HCT116 (cell line): ENCODE measurements at regions not wholly inside any gene's neighbourhood (a gene's known extent, or its start where the extent isn't known, plus 50 kb on each side); places are given as distances from the start of the nearest gene placed in this dataset.

ENCODE experiments used
- ATAC-seq: fragments of 200-7000 bp; cut with Tn5 transposase; 2 replicates; pipeline ENCODE4 v1.9.1; 2020; ENCODE audit warnings: mild to moderate bottlenecking, moderate library complexity
- BruUV-seq: library from RNA; stranded (reverse); fragments of 400-500 nt; replicated peaks from 2 replicates; lab custom pipeline; 2021; lab: Mats Ljungman, UMichigan
- CTCF ChIA-PET: fragments of 300-600 bp; sonication (Branson Sonifier 250); formaldehyde crosslinking; loops from one replicate; lab custom pipeline; 2021; ENCODE audit warnings: antibody characterized with exemption; lab: Charles Lee
- POLR2A ChIA-PET: fragments of 300-600, 350-600 bp; sonication (Branson Sonifier 250); formaldehyde crosslinking; loops from one replicate; lab custom pipeline; 2021; ENCODE audit warnings: antibody characterized with exemption; lab: Charles Lee
- RAD21 ChIA-PET, 2 experiments: fragments of 300-600 bp; sonication (Branson Sonifier 250); formaldehyde crosslinking; loops; one replicate each; lab custom pipeline; 2023; ENCODE audit warnings: low total read pairs in 2 of 2; ENCODE audit not compliant: uncharacterized antibody in 2 of 2, unreplicated experiment in 2 of 2, low non-redundant PET in 1 of 2; lab: Charles Lee
- DNase-seq: peaks from one replicate; pipeline ENCODE4 v3.0.0-alpha.2; 2010; ENCODE audit warnings: low read depth, low spot score
- H2AFZ ChIP-seq: fragments of 200-600 bp; shearing (Covaris generic), sonication (generic); 2 replicates; pipeline ENCODE4 v1.6.1; 2017; ENCODE audit warnings: low read depth, mixed run types, mixed read lengths, antibody characterized with exemption, low read length; ENCODE audit not compliant: poor library complexity, severe bottlenecking
- H3K27ac ChIP-seq: 2 replicates; pipeline ENCODE4 v1.5.1; 2012; ENCODE audit warnings: low read depth, low read length
- H3K27me3 ChIP-seq: fragments of 200-600 bp; sonication (generic); 2 replicates; pipeline ENCODE4 v1.6.1; 2016; ENCODE audit warnings: mixed run types, low read length, mixed read lengths; ENCODE audit not compliant: insufficient read depth
- H3K36me3 ChIP-seq, 2 experiments: fragments of 200-500 bp in 1 of 2; fragments of 200-600 bp in 1 of 2; sonication (Bioruptor generic) in 1 of 2; sonication (generic) in 1 of 2; 2 replicates each; pipeline versions ENCODE4 v1.5.1 to v1.6.1; 2014 to 2016; ENCODE audit warnings: low read length in 2 of 2, inconsistent platforms in 1 of 2, mixed read lengths in 1 of 2, mixed run types in 1 of 2; ENCODE audit not compliant: insufficient read depth in 2 of 2, control insufficient read depth in 1 of 2
- H3K4me1 ChIP-seq, 2 experiments: fragments of 200-600 bp in 1 of 2; sonication (generic) in 1 of 2; 2 replicates each; pipeline versions ENCODE4 v1.5.1 to v1.6.1; 2012 to 2017; ENCODE audit warnings: low read length in 2 of 2, inconsistent platforms in 1 of 2, mild to moderate bottlenecking in 1 of 2, mixed read lengths in 1 of 2, mixed run types in 1 of 2, moderate library complexity in 1 of 2; ENCODE audit not compliant: insufficient read depth in 2 of 2, control insufficient read depth in 1 of 2
- H3K4me2 ChIP-seq: fragments of 200-600 bp; sonication (generic); 2 replicates; pipeline ENCODE4 v1.6.1; 2017; ENCODE audit warnings: mixed run types, low read length, mixed read lengths
- H3K4me3 ChIP-seq, 2 experiments: fragments of 200-600 bp in 1 of 2; sonication (generic) in 1 of 2; replicated peaks in 1 of 2; 2 replicates each; pipeline ENCODE4 v1.5.1; 2011 to 2016; ENCODE audit warnings: low read length in 2 of 2, control low read depth in 1 of 2, low read depth in 1 of 2, mild to moderate bottlenecking in 1 of 2, mixed read lengths in 1 of 2, mixed run types in 1 of 2
- H3K79me2 ChIP-seq: fragments of 200-600 bp; sonication (generic); 2 replicates; pipeline ENCODE4 v1.6.1; 2017; ENCODE audit warnings: mild to moderate bottlenecking, mixed run types, low read length, moderate library complexity, mixed read lengths; ENCODE audit not compliant: insufficient read depth
- H3K9ac ChIP-seq: fragments of 200-600 bp; sonication (generic); 2 replicates; pipeline ENCODE4 v1.6.1; 2016; ENCODE audit warnings: low read length, mixed read lengths
- H3K9me2 ChIP-seq: fragments of 200-600 bp; sonication (generic), shearing (Covaris generic); 2 replicates; pipeline ENCODE4 v1.6.1; 2017; ENCODE audit warnings: mixed run types, mild to moderate bottlenecking, moderate library complexity; ENCODE audit not compliant: insufficient read depth
- H3K9me3 ChIP-seq, 2 experiments: fragments of 200-500 bp in 1 of 2; fragments of 200-600 bp in 1 of 2; sonication (Bioruptor generic) in 1 of 2; sonication (generic) in 1 of 2; 2 replicates each; pipeline ENCODE4 v1.6.1; 2014 to 2017; ENCODE audit warnings: low read length in 2 of 2, mixed read lengths in 2 of 2, inconsistent platforms in 1 of 2, low read depth in 1 of 2, mild to moderate bottlenecking in 1 of 2, mixed run types in 1 of 2, moderate library complexity in 1 of 2; ENCODE audit not compliant: control insufficient read depth in 1 of 2, insufficient read depth in 1 of 2
- H4K20me1 ChIP-seq: fragments of 200-600 bp; sonication (generic), shearing (Covaris generic); 2 replicates; pipeline ENCODE4 v1.6.1; 2017; ENCODE audit warnings: mixed run types, mild to moderate bottlenecking, moderate library complexity; ENCODE audit not compliant: insufficient read depth
- CEBPB ChIP-seq: IDR thresholded peaks from 2 replicates; pipeline ENCODE4 v1.6.1; 2012; ENCODE audit warnings: low read depth
- EGR1 ChIP-seq: IDR thresholded peaks from 2 replicates; pipeline ENCODE4 v1.6.1; 2012; ENCODE audit warnings: low read depth
- EZH2 ChIP-seq: fragments of 200-600 bp; sonication (generic); IDR thresholded peaks from 2 replicates; pipeline ENCODE4 v1.6.1; 2017; ENCODE audit warnings: antibody characterized with exemption, mixed run types
- POLR2A ChIP-seq: IDR thresholded peaks from 2 replicates; pipeline ENCODE4 v1.7.0; 2011; ENCODE audit warnings: borderline replicate concordance; ENCODE audit not compliant: insufficient read depth, insufficient read length; ENCODE audit errors: extremely low read depth
- POLR2AphosphoS5 ChIP-seq: IDR thresholded peaks from 2 replicates; pipeline ENCODE4 v1.6.1; 2011; ENCODE audit warnings: mild to moderate bottlenecking, low read depth, low read length, moderate library complexity
- SIN3A ChIP-seq: IDR thresholded peaks from 2 replicates; pipeline ENCODE4 v1.6.1; 2012; ENCODE audit warnings: low read depth
- SP1 ChIP-seq: IDR thresholded peaks from 2 replicates; pipeline ENCODE4 v1.6.1; 2012; ENCODE audit warnings: low read depth
- ZFX ChIP-seq: fragments of 450-650 bp; IDR thresholded peaks from 2 replicates; pipeline ENCODE4 v1.6.1; 2017
- ZNF274 ChIP-seq: fragments of 200-500 bp; sonication (Bioruptor generic); IDR thresholded peaks from 2 replicates; pipeline ENCODE4 v1.6.1; 2014; ENCODE audit warnings: mild to moderate bottlenecking, low read depth, low read length, inconsistent platforms
- intact Hi-C: fragments of 100-400 bp; cut with micrococcal nuclease; formaldehyde crosslinking; loops from 2 replicates; pipeline ENCODE4 v1.10.0; 2022
- TF ChIP-seq, protein P1 (sequence below): IDR thresholded peaks from 2 replicates; pipeline ENCODE4 v1.6.1; 2012; ENCODE audit warnings: low read depth

GRCh38 chr19:30608471-30608870 is 236.3 kb downstream of the ZNF536 start:
- DNase-seq (no peak), ATAC-seq (no peak)
- ChIA-PET POLR2A (no interaction called here), CTCF (no interaction called here), RAD21 (no interaction called here)
- Histone ChIP-seq H3K9ac (no peak overlapping the region), H2AFZ (no peak overlapping the region), H4K20me1 (no peaks in the 10 kb centered on the region), H3K79me2 (no peaks in the 10 kb centered on the region), H3K4me3 (no peak overlapping the region), H3K4me1 (no peaks in the 10 kb centered on the region), H3K9me2 (no peaks in the 10 kb centered on the region), H3K27me3 (no peaks in the 10 kb centered on the region), H3K27ac (no peak overlapping the region), H3K4me2 (no peak overlapping the region), H3K36me3 (no peaks in the 10 kb centered on the region), H3K9me3 (no peaks in the 10 kb centered on the region; a peak in 1 of 4 replicates)
- TF ChIP-seq ZNF274 (no peak), SIN3A (no peak), POLR2AphosphoS5 (no peak), EGR1 (no peak), SP1 (no peak), ZFX (no peak), CEBPB (no peak), POLR2A (no peak), EZH2 (no peak)
- TF ChIP-seq, protein P1, sequence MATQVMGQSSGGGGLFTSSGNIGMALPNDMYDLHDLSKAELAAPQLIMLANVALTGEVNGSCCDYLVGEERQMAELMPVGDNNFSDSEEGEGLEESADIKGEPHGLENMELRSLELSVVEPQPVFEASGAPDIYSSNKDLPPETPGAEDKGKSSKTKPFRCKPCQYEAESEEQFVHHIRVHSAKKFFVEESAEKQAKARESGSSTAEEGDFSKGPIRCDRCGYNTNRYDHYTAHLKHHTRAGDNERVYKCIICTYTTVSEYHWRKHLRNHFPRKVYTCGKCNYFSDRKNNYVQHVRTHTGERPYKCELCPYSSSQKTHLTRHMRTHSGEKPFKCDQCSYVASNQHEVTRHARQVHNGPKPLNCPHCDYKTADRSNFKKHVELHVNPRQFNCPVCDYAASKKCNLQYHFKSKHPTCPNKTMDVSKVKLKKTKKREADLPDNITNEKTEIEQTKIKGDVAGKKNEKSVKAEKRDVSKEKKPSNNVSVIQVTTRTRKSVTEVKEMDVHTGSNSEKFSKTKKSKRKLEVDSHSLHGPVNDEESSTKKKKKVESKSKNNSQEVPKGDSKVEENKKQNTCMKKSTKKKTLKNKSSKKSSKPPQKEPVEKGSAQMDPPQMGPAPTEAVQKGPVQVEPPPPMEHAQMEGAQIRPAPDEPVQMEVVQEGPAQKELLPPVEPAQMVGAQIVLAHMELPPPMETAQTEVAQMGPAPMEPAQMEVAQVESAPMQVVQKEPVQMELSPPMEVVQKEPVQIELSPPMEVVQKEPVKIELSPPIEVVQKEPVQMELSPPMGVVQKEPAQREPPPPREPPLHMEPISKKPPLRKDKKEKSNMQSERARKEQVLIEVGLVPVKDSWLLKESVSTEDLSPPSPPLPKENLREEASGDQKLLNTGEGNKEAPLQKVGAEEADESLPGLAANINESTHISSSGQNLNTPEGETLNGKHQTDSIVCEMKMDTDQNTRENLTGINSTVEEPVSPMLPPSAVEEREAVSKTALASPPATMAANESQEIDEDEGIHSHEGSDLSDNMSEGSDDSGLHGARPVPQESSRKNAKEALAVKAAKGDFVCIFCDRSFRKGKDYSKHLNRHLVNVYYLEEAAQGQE = no peak
- no TSS peak for BruUV-seq
- intact Hi-C loops = no loop called here
